Amniotic stem cell (primary cell): ENCODE measurements at regions not wholly inside any gene's neighbourhood (a gene's known extent, or its start where the extent isn't known, plus 50 kb on each side); places are given as distances from the start of the nearest gene placed in this dataset.
"Not testable (repeated sequence)": the region's sequence is repeated elsewhere in the genome, so short reads cannot be mapped to it uniquely, and the experiment has no call there.

Experiments
- DNase-seq: peaks from one replicate; lab custom pipeline; 2025; lab: John Stamatoyannopoulos, UW

- DNase-seq = no peak
Measured at GRCh38 chr11:71098776-71099175, 153.6 kb downstream of the SHANK2 start.

- DNase-seq = no peak
Measured at GRCh38 chr11:71097506-71098240, 154.7 kb downstream of the SHANK2 start.

GRCh38 chr11:71096751-71097388, 155.5 kb downstream of the SHANK2 start:
- no peak for DNase-seq

- DNase-seq = no peak
Measured at GRCh38 chr11:71095294-71095850, 157.0 kb downstream of the SHANK2 start.

- DNase-seq = no peak
Measured at GRCh38 chr11:71094296-71095077, 157.9 kb downstream of the SHANK2 start.

- DNase-seq = no peak
Measured at GRCh38 chr11:71093783-71094182, 158.6 kb downstream of the SHANK2 start.

- no peak for DNase-seq
Measured at GRCh38 chr11:71091506-71092265, 160.7 kb downstream of the SHANK2 start.

GRCh38 chr11:71089571-71089970, 162.8 kb downstream of the SHANK2 start:
- no peak for DNase-seq

GRCh38 chr11:71088314-71089215, 163.8 kb downstream of the SHANK2 start:
- DNase-seq = not testable (repeated sequence)

- no peak for DNase-seq
Measured at GRCh38 chr11:71086687-71087258, 165.6 kb downstream of the SHANK2 start.

- DNase-seq = no peak
Measured at GRCh38 chr11:71084306-71085012, 167.9 kb downstream of the SHANK2 start.

- no peak for DNase-seq
Measured at GRCh38 chr11:71083105-71083504, 169.3 kb downstream of the SHANK2 start.

GRCh38 chr11:71082454-71082853, 169.9 kb downstream of the SHANK2 start:
- DNase-seq = no peak

GRCh38 chr11:71081704-71082230, 170.6 kb downstream of the SHANK2 start:
- DNase-seq = no peak

GRCh38 chr11:71080239-71081097, 171.9 kb downstream of the SHANK2 start:
- DNase-seq = peak; percentile 37

GRCh38 chr11:71079795-71080194, 172.6 kb downstream of the SHANK2 start:
- no peak for DNase-seq

- DNase-seq = no peak
Measured at GRCh38 chr11:71078482-71078881, 173.9 kb downstream of the SHANK2 start.

- no peak for DNase-seq
Measured at GRCh38 chr11:71076525-71077304, 175.7 kb downstream of the SHANK2 start.
